ENCODE measurements at regions not wholly inside any gene's neighbourhood (a gene's known extent, or its start where the extent isn't known, plus 50 kb on each side); places are given as distances from the start of the nearest gene placed in this dataset.

- Histone ChIP-seq H3F3A (ENCODE audit: insufficient read depth, low read length, poor library complexity, severe bottlenecking) (no peaks in the 10 kb centered on the region), H3K9ac (ENCODE audit: low read length) (no peak overlapping the region), H3K27me3 (ENCODE audit: insufficient read depth, low read depth, low read length) (no peaks in the 10 kb centered on the region), H3K36me3 (ENCODE audit: insufficient read depth, low read length) (no peaks in the 10 kb centered on the region), H3K9me3 (ENCODE audit: low read length) (no peaks in the 10 kb centered on the region), H3K27ac (ENCODE audit: low read length) (no peak overlapping the region), H3K4me3 (ENCODE audit: low read length) (no peak overlapping the region), H4K20me1 (ENCODE audit: insufficient read depth) (no peaks in the 10 kb centered on the region), H2AFZ (ENCODE audit: low read depth, low read length) (no peak overlapping the region), H3K4me2 (ENCODE audit: low read length) (no peak overlapping the region), H3K79me2 (replicated peaks; ENCODE audit: insufficient read depth, low read length) (no peaks in the 10 kb centered on the region), H3K9me2 (ENCODE audit: insufficient read depth, low read length) (no peaks in the 10 kb centered on the region)
- TF ChIP-seq SMC3 (conservative IDR thresholded peaks at IDR 0.05; ENCODE audit: poor library complexity) (no peak), EP300 (conservative IDR thresholded peaks at IDR 0.05; ENCODE audit: poor library complexity, severe bottlenecking) (no peak), TAF1 (IDR thresholded peaks at IDR 0.05; ENCODE audit: low read depth) (no peak), RAD21 (conservative IDR thresholded peaks at IDR 0.05) (no peak), CTCF (IDR thresholded peaks at IDR 0.05; ENCODE audit: poor library complexity, severe bottlenecking) (no peak), EZH2 (IDR thresholded peaks at IDR 0.05; ENCODE audit: borderline replicate concordance, insufficient read depth, low read length, poor library complexity, severe bottlenecking) (no peak), REST (IDR thresholded peaks at IDR 0.05; ENCODE audit: borderline replicate concordance) (no peak), POLR2AphosphoS5 (IDR thresholded peaks at IDR 0.05) (no peak), MXI1 (conservative IDR thresholded peaks at IDR 0.05; ENCODE audit: poor library complexity, severe bottlenecking) (no peak)
Observed at GRCh38 chr9:23559522-23559921, 266.5 kb downstream of the ELAVL2 start.

GRCh38 chr9:23563517-23563916 lies 262.5 kb downstream of the ELAVL2 start:
- no peak overlapping the region for H3K9ac ChIP-seq (ENCODE audit: low read length)

More at GRCh38 chr9:23563517-23563916, 262.5 kb downstream of the ELAVL2 start:
- Histone ChIP-seq H3K4me2 (ENCODE audit: low read length) (no peak overlapping the region), H3F3A (ENCODE audit: insufficient read depth, low read length, poor library complexity, severe bottlenecking) (no peaks in the 10 kb centered on the region), H3K79me2 (replicated peaks; ENCODE audit: insufficient read depth, low read length) (no peaks in the 10 kb centered on the region), H3K4me3 (ENCODE audit: low read length) (no peak overlapping the region), H3K27ac (ENCODE audit: low read length) (no peak overlapping the region), H2AFZ (ENCODE audit: low read depth, low read length) (no peak overlapping the region), H3K9me2 (ENCODE audit: insufficient read depth, low read length) (no peaks in the 10 kb centered on the region), H3K27me3 (ENCODE audit: insufficient read depth, low read depth, low read length) (no peaks in the 10 kb centered on the region), H3K9me3 (ENCODE audit: low read length) (no peaks in the 10 kb centered on the region), H3K36me3 (ENCODE audit: insufficient read depth, low read length) (no peaks in the 10 kb centered on the region), H4K20me1 (ENCODE audit: insufficient read depth) (no peaks in the 10 kb centered on the region)
- no peak for TF ChIP-seq RAD21 (conservative IDR thresholded peaks at IDR 0.05)
